HEK293 (cell line): ENCODE measurements at regions not wholly inside any gene's neighbourhood (a gene's known extent, or its start where the extent isn't known, plus 50 kb on each side); places are given as distances from the start of the nearest gene placed in this dataset.

Experiments used
- BCL6B ChIP-seq: fragments of 450-650 bp; formaldehyde crosslinking; IDR thresholded peaks from 2 replicates; pipeline ENCODE4 v1.5.1; 2017; ENCODE audit warnings: missing biosample characterization, missing genetic modification characterization
- CTCF ChIP-seq: fragments of 450-650 bp; formaldehyde crosslinking; IDR thresholded peaks from 2 replicates; pipeline ENCODE4 v1.5.1; 2016; ENCODE audit warnings: missing biosample characterization, missing genetic modification characterization
- YY1 ChIP-seq: fragments of 450-650 bp; formaldehyde crosslinking; IDR thresholded peaks from 2 replicates; pipeline ENCODE4 v1.5.1; 2018; ENCODE audit warnings: missing biosample characterization, missing genetic modification characterization
- ZNF416 ChIP-seq: fragments of 450-650 bp; formaldehyde crosslinking; IDR thresholded peaks from 2 replicates; pipeline ENCODE4 v1.5.1; 2016; ENCODE audit warnings: missing biosample characterization, missing genetic modification characterization
- ZNF549 ChIP-seq: fragments of 450-650 bp; IDR thresholded peaks from 2 replicates; pipeline ENCODE4 v1.5.1; 2018; ENCODE audit warnings: missing biosample characterization, missing genetic modification characterization, mild to moderate bottlenecking, inconsistent platforms, moderate library complexity

- TF ChIP-seq CTCF (no peak), ZNF416 (tag by site-specific recombination) (no peak), ZNF549 (tag by site-specific recombination) (no peak), BCL6B (tag by site-specific recombination) (no peak), YY1 (tag by site-specific recombination) (no peak)
These were observed 126.0 kb upstream of the ANKRD28 start for GRCh38 chr3:15923640-15924405.
